Tibial nerve (tissue), 4 donors: ENCODE measurements at regions not wholly inside any gene's neighbourhood (a gene's known extent, or its start where the extent isn't known, plus 50 kb on each side); places are given as distances from the start of the nearest gene placed in this dataset.

Experiments
- DNase-seq, 2 donors: peaks; one replicate each; pipeline ENCODE4 v3.0.0-alpha.2; 2019; ENCODE audit warnings: low spot score in 2 of 2
- H3K27ac ChIP-seq, 4 donors: fragments of 200-600 bp; sonication (generic) in 3 of 4; one replicate each; pipeline ENCODE4 v1.5.1; 2017 to 2019; ENCODE audit warnings: mild to moderate bottlenecking in 1 of 4
- H3K27me3 ChIP-seq, 2 donors: fragments of 200-600 bp; sonication (generic) in 1 of 2; one replicate each; pipeline versions ENCODE4 v1.5.1 to v1.6.0; 2017 to 2019
- H3K36me3 ChIP-seq, 3 donors: fragments of 200-600 bp; sonication (generic); one replicate each; pipeline ENCODE4 v1.5.1; 2018 to 2019
- H3K4me1 ChIP-seq, 4 donors: fragments of 200-600 bp; sonication (generic) in 3 of 4; one replicate each; pipeline ENCODE4 v1.5.1; 2017 to 2019
- H3K4me3 ChIP-seq, 4 donors: fragments of 200-600 bp; sonication (generic) in 3 of 4; one replicate each; pipeline ENCODE4 v1.5.1; 2017 to 2019; ENCODE audit warnings: mild to moderate bottlenecking in 1 of 4, moderate library complexity in 1 of 4
- H3K9me3 ChIP-seq, 4 donors: fragments of 200-600 bp; sonication (generic) in 3 of 4; one replicate each; pipeline ENCODE4 v1.5.1; 2017 to 2019
- CTCF ChIP-seq, 5 experiments: fragments of 200-600 bp in 3 of 5; fragments of 450-650 bp in 2 of 5; sonication (generic) in 3 of 5; IDR thresholded peaks; one replicate each; pipeline ENCODE4 v1.5.1; 2016 to 2019; ENCODE audit warnings: antibody characterized with exemption in 5 of 5, mild to moderate bottlenecking in 3 of 5, moderate library complexity in 2 of 5
- EP300 ChIP-seq, 2 donors: sonication (generic); formaldehyde crosslinking; IDR thresholded peaks; one replicate each; pipeline ENCODE4 v1.6.1; 2017; ENCODE audit warnings: antibody characterized with exemption in 2 of 2, mild to moderate bottlenecking in 1 of 2
- POLR2A ChIP-seq, 2 donors: fragments of 450-650 bp; IDR thresholded peaks; one replicate each; pipeline ENCODE4 v1.6.1; 2017; ENCODE audit warnings: antibody characterized with exemption in 2 of 2, mild to moderate bottlenecking in 2 of 2, moderate library complexity in 2 of 2
- WGBS, 2 donors: methylation state at CpG; one replicate each; pipeline ENCODE4 v1.1.5; 2018; 5-methylcytosine and 5-hydroxymethylcytosine counted together

- no peak overlapping the region for H3K27ac ChIP-seq
- H3K4me3 ChIP-seq, result no peak overlapping the region
- no peak for DNase-seq
- H3K27me3 ChIP-seq, result no peaks in the 10 kb centered on the region
- peaks cover 0 to 7% (median 0%) of the 10 kb centered on the region in 4 donors for H3K9me3 ChIP-seq
- no peak for TF ChIP-seq EP300 (IDR thresholded peaks at IDR 0.05)
- TF ChIP-seq POLR2A (IDR thresholded peaks at IDR 0.05), result no peak
- TF ChIP-seq CTCF (IDR thresholded peaks at IDR 0.05), result no peak
- no peaks in the 10 kb centered on the region for H3K4me1 ChIP-seq
- no peaks in the 10 kb centered on the region for H3K36me3 ChIP-seq
Measured at GRCh38 chr20:55714082-55714481, 291.2 kb downstream of the CBLN4 start.

- H3K4me3 ChIP-seq, result no peak overlapping the region
- H3K36me3 ChIP-seq, result no peaks in the 10 kb centered on the region
- TF ChIP-seq CTCF (IDR thresholded peaks at IDR 0.05), result no peak
- TF ChIP-seq POLR2A (IDR thresholded peaks at IDR 0.05), result no peak
- no peak for TF ChIP-seq EP300 (IDR thresholded peaks at IDR 0.05)
- H3K27me3 ChIP-seq, result no peaks in the 10 kb centered on the region
- 55 to 58% methylated on average over 3 of the region's 3 CpGs for WGBS, 2 donors
- no peak for DNase-seq
- H3K4me1 ChIP-seq, result no peaks in the 10 kb centered on the region
- H3K9me3 ChIP-seq, result no peaks in the 10 kb centered on the region
- no peak overlapping the region for H3K27ac ChIP-seq
Measured at GRCh38 chr20:55704458-55704857, 300.9 kb downstream of the CBLN4 start.

- Histone ChIP-seq H3K27ac (no peak overlapping the region), H3K27me3 (no peaks in the 10 kb centered on the region), H3K9me3 (no peaks in the 10 kb centered on the region), H3K4me3 (no peak overlapping the region), H3K4me1 (no peaks in the 10 kb centered on the region), H3K36me3 (no peaks in the 10 kb centered on the region)
- no peak for TF ChIP-seq POLR2A (IDR thresholded peaks at IDR 0.05)
- TF ChIP-seq CTCF (IDR thresholded peaks at IDR 0.05), result no peak
- TF ChIP-seq EP300 (IDR thresholded peaks at IDR 0.05), result no peak
- no peak for DNase-seq
- 76 to 82% methylated on average over 3 of the region's 3 CpGs for WGBS, 2 donors
Measured at GRCh38 chr20:55701467-55701866, 303.9 kb downstream of the CBLN4 start.

DNA sequence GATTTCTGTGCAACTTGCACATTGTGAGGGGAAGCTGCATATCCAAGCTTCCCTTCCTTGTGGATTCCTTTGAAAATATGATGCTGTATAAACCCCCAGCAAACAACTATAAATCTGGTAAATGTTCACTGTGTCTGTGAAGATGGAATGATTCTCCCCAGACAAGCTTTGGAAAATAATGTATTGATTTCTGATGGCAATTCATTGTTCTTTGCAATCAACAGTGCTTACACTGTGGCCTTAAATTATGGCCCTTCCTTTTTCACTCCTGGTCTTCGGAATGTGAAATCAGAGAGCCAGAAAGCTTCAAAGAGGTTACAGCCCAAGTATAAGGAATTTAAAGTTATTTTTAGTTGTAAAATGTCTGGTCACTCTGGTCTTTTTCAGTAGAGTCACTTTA lies 308.8 kb downstream of the CBLN4 start:
- no peaks in the 10 kb centered on the region for H3K27me3 ChIP-seq
- H3K36me3 ChIP-seq, result no peaks in the 10 kb centered on the region
- no peak for DNase-seq
- H3K27ac ChIP-seq, result no peak overlapping the region
- H3K4me3 ChIP-seq, result no peak overlapping the region
- TF ChIP-seq CTCF (IDR thresholded peaks at IDR 0.05) (no peak), POLR2A (IDR thresholded peaks at IDR 0.05) (no peak), EP300 (IDR thresholded peaks at IDR 0.05) (no peak)
- no peaks in the 10 kb centered on the region for H3K9me3 ChIP-seq
- no peaks in the 10 kb centered on the region for H3K4me1 ChIP-seq
- WGBS, 2 donors, result 33 to 50% methylated on average over 1 of the region's 1 CpG

- 78 to 80% methylated on average over 5 of the region's 5 CpGs for WGBS, 2 donors
- DNase-seq, result no peak
- no peak for TF ChIP-seq CTCF (IDR thresholded peaks at IDR 0.05)
- TF ChIP-seq EP300 (IDR thresholded peaks at IDR 0.05), result no peak
- TF ChIP-seq POLR2A (IDR thresholded peaks at IDR 0.05), result no peak
- H3K27me3 ChIP-seq, result no peaks in the 10 kb centered on the region
- H3K9me3 ChIP-seq, result no peaks in the 10 kb centered on the region
- H3K4me3 ChIP-seq, result no peak overlapping the region
- no peaks in the 10 kb centered on the region for H3K36me3 ChIP-seq
- no peak overlapping the region for H3K27ac ChIP-seq
- no peaks in the 10 kb centered on the region for H3K4me1 ChIP-seq
Measured at GRCh38 chr20:55693641-55694040, 311.7 kb downstream of the CBLN4 start.
